SK-N-SH treated with all-trans-retinoic acid at 6 μM for 48 hours (cell line): ENCODE measurements at regions not wholly inside any gene's neighbourhood (a gene's known extent, or its start where the extent isn't known, plus 50 kb on each side); places are given as distances from the start of the nearest gene placed in this dataset.

Experiments
- ATAC-seq: fragments of 200-7000 bp; cut with Tn5 transposase; 3 replicates; pipeline ENCODE4 v1.9.1; 2020; ENCODE audit warnings: mild to moderate bottlenecking, moderate library complexity
- ARNTL ChIP-seq: fragments of 450-650 bp; formaldehyde crosslinking; IDR thresholded peaks from 2 replicates; pipeline ENCODE4 v1.5.0; 2020; ENCODE audit warnings: low read depth, mild to moderate bottlenecking, moderate library complexity, borderline replicate concordance
- BACH2 ChIP-seq: fragments of 250-450 bp; sonication (Bioruptor Pico); IDR thresholded peaks from 2 replicates; pipeline ENCODE4 v1.9.0; 2021; ENCODE audit warnings: mild to moderate bottlenecking, borderline replicate concordance
- CREB5 ChIP-seq: fragments of 250-450 bp; sonication (Bioruptor Pico); IDR thresholded peaks from 2 replicates; pipeline ENCODE4 v1.5.1; 2020; ENCODE audit warnings: low read depth, mild to moderate bottlenecking, moderate library complexity
- CSDC2 ChIP-seq: fragments of 250-450 bp; sonication (Bioruptor Pico); IDR thresholded peaks from 2 replicates; pipeline ENCODE4 v1.5.0; 2020; ENCODE audit warnings: mild to moderate bottlenecking, moderate library complexity
- ESRRG ChIP-seq: fragments of 250-450 bp; sonication (Bioruptor Pico); IDR thresholded peaks from 2 replicates; pipeline ENCODE4 v1.6.1; 2021; ENCODE audit warnings: mild to moderate bottlenecking
- ISL1 ChIP-seq: fragments of 250-450 bp; sonication (Bioruptor Pico); IDR thresholded peaks from 2 replicates; pipeline ENCODE4 v2.1.2; 2022; ENCODE audit warnings: mild to moderate bottlenecking, moderate library complexity
- OSR1 ChIP-seq: fragments of 250-450 bp; sonication (Bioruptor Pico); IDR thresholded peaks from 2 replicates; pipeline ENCODE4 v1.8.0; 2022; ENCODE audit warnings: moderate library complexity, mild to moderate bottlenecking, inconsistent platforms
- PPARA ChIP-seq: fragments of 250-450 bp; sonication (Bioruptor Pico); IDR thresholded peaks from 2 replicates; pipeline ENCODE4 v1.5.0; 2020; ENCODE audit warnings: mild to moderate bottlenecking, borderline replicate concordance
- RARB ChIP-seq: fragments of 250-450 bp; sonication (Bioruptor Pico); IDR thresholded peaks from 2 replicates; pipeline ENCODE4 v1.8.0; 2021; ENCODE audit warnings: mild to moderate bottlenecking, moderate library complexity
- SNAI2 ChIP-seq: fragments of 250-450 bp; sonication (Bioruptor Pico); IDR thresholded peaks from 2 replicates; pipeline ENCODE4 v1.5.0; 2020; ENCODE audit warnings: mild to moderate bottlenecking, moderate library complexity
- TCF4 ChIP-seq: fragments of 250-450 bp; sonication (Bioruptor Pico); IDR thresholded peaks from 2 replicates; pipeline ENCODE4 v1.8.0; 2021; ENCODE audit warnings: mild to moderate bottlenecking, moderate library complexity, borderline replicate concordance
- TOX ChIP-seq: fragments of 250-450 bp; sonication (Bioruptor Pico); IDR thresholded peaks from 2 replicates; pipeline ENCODE4 v1.8.0; 2021; ENCODE audit warnings: mild to moderate bottlenecking, moderate library complexity, borderline replicate concordance
- TSHZ2 ChIP-seq: fragments of 250-450 bp; sonication (Bioruptor Pico); IDR thresholded peaks from 2 replicates; pipeline ENCODE4 v1.5.0; 2020; ENCODE audit warnings: mild to moderate bottlenecking, moderate library complexity
- ZC3H10 ChIP-seq: fragments of 250-450 bp; sonication (Bioruptor Pico); IDR thresholded peaks from 2 replicates; pipeline ENCODE4 v1.5.1; 2021; ENCODE audit warnings: mild to moderate bottlenecking, moderate library complexity
- ZFP3 ChIP-seq: fragments of 250-450 bp; sonication (Bioruptor Pico); IDR thresholded peaks from 2 replicates; pipeline ENCODE4 v1.5.0; 2020; ENCODE audit warnings: mild to moderate bottlenecking, moderate library complexity
- ZFP30 ChIP-seq: fragments of 450-650 bp; formaldehyde crosslinking; IDR thresholded peaks from 2 replicates; pipeline ENCODE4 v1.5.0; 2022; ENCODE audit warnings: mild to moderate bottlenecking, moderate library complexity
- ZNF70 ChIP-seq: fragments of 450-650 bp; formaldehyde crosslinking; IDR thresholded peaks from 2 replicates; pipeline ENCODE4 v1.5.0; 2020; ENCODE audit warnings: mild to moderate bottlenecking, moderate library complexity
- ZNF8 ChIP-seq: fragments of 450-650 bp; formaldehyde crosslinking; IDR thresholded peaks from 2 replicates; pipeline ENCODE4 v1.5.0; 2020; ENCODE audit warnings: mild to moderate bottlenecking, moderate library complexity
- TF ChIP-seq, protein P1 (sequence below): fragments of 250-450 bp; sonication (Bioruptor Pico); IDR thresholded peaks from 2 replicates; pipeline ENCODE4 v1.5.1; 2021; ENCODE audit warnings: mild to moderate bottlenecking, moderate library complexity
- TF ChIP-seq, protein P2 (sequence below): fragments of 250-450 bp; sonication (Bioruptor Pico); IDR thresholded peaks from 2 replicates; pipeline ENCODE4 v1.8.0; 2020; ENCODE audit warnings: mild to moderate bottlenecking, moderate library complexity, borderline replicate concordance
- TF ChIP-seq, protein P3 (sequence below): fragments of 250-450 bp; sonication (Bioruptor Pico); IDR thresholded peaks from 2 replicates; pipeline ENCODE4 v1.8.0; 2021; ENCODE audit warnings: low read depth, mild to moderate bottlenecking, moderate library complexity, borderline replicate concordance

- no peak for TF ChIP-seq TOX (CRISPR knock-in tag)
- no peak for ATAC-seq
Measured at GRCh38 chr17:79204261-79204660, 129.6 kb downstream of the ENGASE start.

- ATAC-seq, result no peak
- TF ChIP-seq ISL1 (CRISPR knock-in tag), result no peak
- TF ChIP-seq PPARA (CRISPR knock-in tag), result no peak
- TF ChIP-seq OSR1 (CRISPR knock-in tag), result no peak
- TF ChIP-seq ZFP30 (CRISPR knock-in tag), result no peak
- no peak for TF ChIP-seq ESRRG (CRISPR knock-in tag)
- no peak for TF ChIP-seq RARB (CRISPR knock-in tag)
- TF ChIP-seq ZNF8 (CRISPR knock-in tag), result no peak
- no peak for TF ChIP-seq TOX (CRISPR knock-in tag)
- TF ChIP-seq, protein P1, sequence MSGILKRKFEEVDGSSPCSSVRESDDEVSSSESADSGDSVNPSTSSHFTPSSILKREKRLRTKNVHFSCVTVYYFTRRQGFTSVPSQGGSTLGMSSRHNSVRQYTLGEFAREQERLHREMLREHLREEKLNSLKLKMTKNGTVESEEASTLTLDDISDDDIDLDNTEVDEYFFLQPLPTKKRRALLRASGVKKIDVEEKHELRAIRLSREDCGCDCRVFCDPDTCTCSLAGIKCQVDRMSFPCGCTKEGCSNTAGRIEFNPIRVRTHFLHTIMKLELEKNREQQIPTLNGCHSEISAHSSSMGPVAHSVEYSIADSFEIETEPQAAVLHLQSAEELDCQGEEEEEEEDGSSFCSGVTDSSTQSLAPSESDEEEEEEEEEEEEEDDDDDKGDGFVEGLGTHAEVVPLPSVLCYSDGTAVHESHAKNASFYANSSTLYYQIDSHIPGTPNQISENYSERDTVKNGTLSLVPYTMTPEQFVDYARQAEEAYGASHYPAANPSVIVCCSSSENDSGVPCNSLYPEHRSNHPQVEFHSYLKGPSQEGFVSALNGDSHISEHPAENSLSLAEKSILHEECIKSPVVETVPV, result no peak
- TF ChIP-seq BACH2, result no peak
- TF ChIP-seq CSDC2, result no peak
- no peak for TF ChIP-seq SNAI2 (CRISPR knock-in tag)
- TF ChIP-seq, all 23 proteins: peak for 0
Measured at GRCh38 chr17:79203657-79204056, 129.0 kb downstream of the ENGASE start.

- TF ChIP-seq ZFP30 (CRISPR knock-in tag) (no peak), ARNTL (CRISPR knock-in tag) (no peak), OSR1 (CRISPR knock-in tag) (no peak), CSDC2 (no peak), TOX (CRISPR knock-in tag) (no peak), ZNF70 (no peak), CREB5 (CRISPR knock-in tag) (no peak), TSHZ2 (CRISPR knock-in tag) (no peak), ESRRG (CRISPR knock-in tag) (no peak), TCF4 (CRISPR knock-in tag) (no peak), PPARA (CRISPR knock-in tag) (no peak), ISL1 (CRISPR knock-in tag) (no peak), ZC3H10 (no peak), ZNF8 (CRISPR knock-in tag) (no peak), BACH2 (no peak), RARB (CRISPR knock-in tag) (no peak)
- TF ChIP-seq, protein P2, sequence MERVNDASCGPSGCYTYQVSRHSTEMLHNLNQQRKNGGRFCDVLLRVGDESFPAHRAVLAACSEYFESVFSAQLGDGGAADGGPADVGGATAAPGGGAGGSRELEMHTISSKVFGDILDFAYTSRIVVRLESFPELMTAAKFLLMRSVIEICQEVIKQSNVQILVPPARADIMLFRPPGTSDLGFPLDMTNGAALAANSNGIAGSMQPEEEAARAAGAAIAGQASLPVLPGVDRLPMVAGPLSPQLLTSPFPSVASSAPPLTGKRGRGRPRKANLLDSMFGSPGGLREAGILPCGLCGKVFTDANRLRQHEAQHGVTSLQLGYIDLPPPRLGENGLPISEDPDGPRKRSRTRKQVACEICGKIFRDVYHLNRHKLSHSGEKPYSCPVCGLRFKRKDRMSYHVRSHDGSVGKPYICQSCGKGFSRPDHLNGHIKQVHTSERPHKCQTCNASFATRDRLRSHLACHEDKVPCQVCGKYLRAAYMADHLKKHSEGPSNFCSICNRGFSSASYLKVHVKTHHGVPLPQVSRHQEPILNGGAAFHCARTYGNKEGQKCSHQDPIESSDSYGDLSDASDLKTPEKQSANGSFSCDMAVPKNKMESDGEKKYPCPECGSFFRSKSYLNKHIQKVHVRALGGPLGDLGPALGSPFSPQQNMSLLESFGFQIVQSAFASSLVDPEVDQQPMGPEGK, result no peak
- TF ChIP-seq, protein P3, sequence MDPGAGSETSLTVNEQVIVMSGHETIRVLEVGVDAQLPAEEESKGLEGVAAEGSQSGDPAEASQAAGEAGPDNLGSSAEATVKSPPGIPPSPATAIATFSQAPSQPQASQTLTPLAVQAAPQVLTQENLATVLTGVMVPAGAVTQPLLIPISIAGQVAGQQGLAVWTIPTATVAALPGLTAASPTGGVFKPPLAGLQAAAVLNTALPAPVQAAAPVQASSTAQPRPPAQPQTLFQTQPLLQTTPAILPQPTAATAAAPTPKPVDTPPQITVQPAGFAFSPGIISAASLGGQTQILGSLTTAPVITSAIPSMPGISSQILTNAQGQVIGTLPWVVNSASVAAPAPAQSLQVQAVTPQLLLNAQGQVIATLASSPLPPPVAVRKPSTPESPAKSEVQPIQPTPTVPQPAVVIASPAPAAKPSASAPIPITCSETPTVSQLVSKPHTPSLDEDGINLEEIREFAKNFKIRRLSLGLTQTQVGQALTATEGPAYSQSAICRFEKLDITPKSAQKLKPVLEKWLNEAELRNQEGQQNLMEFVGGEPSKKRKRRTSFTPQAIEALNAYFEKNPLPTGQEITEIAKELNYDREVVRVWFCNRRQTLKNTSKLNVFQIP (CRISPR knock-in tag), result no peak
- ATAC-seq, result no peak
Measured at GRCh38 chr17:79203016-79203415, 128.4 kb downstream of the ENGASE start.

GRCh38 chr17:79202480-79202879 lies 127.9 kb downstream of the ENGASE start:
- ATAC-seq, result no peak; the same call in 2 of the 3 replicates
- TF ChIP-seq ZFP30 (CRISPR knock-in tag) (no peak), ZNF70 (no peak), ZFP3 (no peak), CREB5 (CRISPR knock-in tag) (no peak), ZC3H10 (no peak)
- TF ChIP-seq, protein P3 (CRISPR knock-in tag), result no peak
- TF ChIP-seq, protein P2, result no peak
